Fibroblast of mammary gland (primary cell): ENCODE measurements at regions not wholly inside any gene's neighbourhood (a gene's known extent, or its start where the extent isn't known, plus 50 kb on each side); places are given as distances from the start of the nearest gene placed in this dataset.

Experiments
- DNase-seq: peaks from one replicate; pipeline ENCODE4 v3.0.0-alpha.2; 2010; ENCODE audit warnings: low read depth
- H3K4me3 ChIP-seq: 2 replicates; pipeline ENCODE4 v1.5.1; 2011; ENCODE audit warnings: low read depth, mild to moderate bottlenecking, low read length, moderate library complexity; ENCODE audit not compliant: control insufficient read depth
- TF ChIP-seq, protein P1 (sequence below): conservative IDR thresholded peaks from 2 replicates; pipeline ENCODE4 v1.5.1; 2011; ENCODE audit warnings: low read depth, low read length, inconsistent platforms; ENCODE audit not compliant: control insufficient read depth, insufficient read depth

DNA sequence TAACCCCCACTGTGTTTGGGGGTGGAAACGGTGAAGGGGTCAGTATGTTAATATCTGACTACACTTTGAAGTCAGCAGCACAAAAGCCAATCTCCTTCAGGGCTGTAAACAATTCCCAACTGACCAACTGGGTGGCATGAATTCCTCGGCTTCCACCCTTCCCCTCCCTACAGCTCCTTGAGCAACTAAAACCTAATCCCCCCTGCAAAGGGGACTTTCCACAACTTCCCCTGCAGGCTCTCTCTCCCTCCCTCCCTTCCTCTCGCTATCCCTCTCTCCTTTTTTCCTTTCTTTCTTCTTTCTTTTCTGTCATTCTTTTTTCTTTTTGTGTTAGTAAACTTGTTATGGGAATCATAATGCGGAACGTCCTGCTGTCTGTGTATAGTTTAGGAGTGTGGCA lies 65.1 kb upstream of the PTCH1 start:
- H3K4me3 ChIP-seq = no peak overlapping the region
- DNase-seq = no peak
- TF ChIP-seq, protein P1, sequence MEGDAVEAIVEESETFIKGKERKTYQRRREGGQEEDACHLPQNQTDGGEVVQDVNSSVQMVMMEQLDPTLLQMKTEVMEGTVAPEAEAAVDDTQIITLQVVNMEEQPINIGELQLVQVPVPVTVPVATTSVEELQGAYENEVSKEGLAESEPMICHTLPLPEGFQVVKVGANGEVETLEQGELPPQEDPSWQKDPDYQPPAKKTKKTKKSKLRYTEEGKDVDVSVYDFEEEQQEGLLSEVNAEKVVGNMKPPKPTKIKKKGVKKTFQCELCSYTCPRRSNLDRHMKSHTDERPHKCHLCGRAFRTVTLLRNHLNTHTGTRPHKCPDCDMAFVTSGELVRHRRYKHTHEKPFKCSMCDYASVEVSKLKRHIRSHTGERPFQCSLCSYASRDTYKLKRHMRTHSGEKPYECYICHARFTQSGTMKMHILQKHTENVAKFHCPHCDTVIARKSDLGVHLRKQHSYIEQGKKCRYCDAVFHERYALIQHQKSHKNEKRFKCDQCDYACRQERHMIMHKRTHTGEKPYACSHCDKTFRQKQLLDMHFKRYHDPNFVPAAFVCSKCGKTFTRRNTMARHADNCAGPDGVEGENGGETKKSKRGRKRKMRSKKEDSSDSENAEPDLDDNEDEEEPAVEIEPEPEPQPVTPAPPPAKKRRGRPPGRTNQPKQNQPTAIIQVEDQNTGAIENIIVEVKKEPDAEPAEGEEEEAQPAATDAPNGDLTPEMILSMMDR = no peak

DNA sequence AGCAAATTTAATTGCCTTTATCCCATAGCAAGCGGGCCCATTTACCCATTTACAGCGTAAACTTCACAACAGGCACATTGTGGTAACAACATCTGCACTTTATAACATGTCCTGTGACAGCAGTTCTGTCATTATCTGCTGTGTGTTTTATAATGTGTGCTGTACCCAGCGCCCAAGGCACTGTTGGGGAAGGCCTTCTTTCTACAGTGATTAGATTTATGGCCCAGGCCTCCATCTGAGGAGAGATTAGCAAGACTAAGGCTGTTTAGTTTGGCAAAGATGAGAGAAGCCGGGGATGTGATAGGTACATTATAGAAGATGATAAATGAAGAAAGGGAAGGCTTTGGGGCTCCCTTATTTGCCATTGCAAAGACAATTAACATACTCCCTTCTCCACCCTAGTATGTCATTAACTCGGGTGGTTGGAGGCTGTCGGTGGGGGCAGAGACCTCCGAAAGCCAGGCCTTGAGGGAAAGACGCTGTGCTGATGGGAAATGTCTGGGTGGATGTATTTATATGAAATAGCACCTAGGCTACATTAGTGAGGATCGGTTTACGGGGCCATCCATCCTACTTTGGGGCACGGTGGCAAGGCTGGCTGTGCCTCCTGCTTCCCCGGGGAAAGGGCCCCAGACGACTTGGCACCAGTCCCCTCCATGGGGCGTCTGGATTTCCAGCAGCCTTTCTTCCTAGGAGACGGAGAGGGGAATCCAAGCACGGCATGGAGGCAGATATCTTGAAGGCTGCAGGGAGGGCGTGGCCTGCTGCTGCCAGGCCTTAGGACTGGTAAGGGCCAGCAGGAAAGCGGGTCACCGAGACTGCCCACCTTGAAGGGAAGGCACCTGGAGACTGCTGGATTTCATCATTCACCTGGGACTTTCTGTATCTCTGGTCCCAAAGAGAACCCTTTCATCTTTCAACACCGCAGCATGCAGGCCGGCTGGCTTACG lies 64.3 kb upstream of the PTCH1 start:
- TF ChIP-seq, protein P1 = no peak
- DNase-seq = no peak
- H3K4me3 ChIP-seq = no peak overlapping the region

DNA sequence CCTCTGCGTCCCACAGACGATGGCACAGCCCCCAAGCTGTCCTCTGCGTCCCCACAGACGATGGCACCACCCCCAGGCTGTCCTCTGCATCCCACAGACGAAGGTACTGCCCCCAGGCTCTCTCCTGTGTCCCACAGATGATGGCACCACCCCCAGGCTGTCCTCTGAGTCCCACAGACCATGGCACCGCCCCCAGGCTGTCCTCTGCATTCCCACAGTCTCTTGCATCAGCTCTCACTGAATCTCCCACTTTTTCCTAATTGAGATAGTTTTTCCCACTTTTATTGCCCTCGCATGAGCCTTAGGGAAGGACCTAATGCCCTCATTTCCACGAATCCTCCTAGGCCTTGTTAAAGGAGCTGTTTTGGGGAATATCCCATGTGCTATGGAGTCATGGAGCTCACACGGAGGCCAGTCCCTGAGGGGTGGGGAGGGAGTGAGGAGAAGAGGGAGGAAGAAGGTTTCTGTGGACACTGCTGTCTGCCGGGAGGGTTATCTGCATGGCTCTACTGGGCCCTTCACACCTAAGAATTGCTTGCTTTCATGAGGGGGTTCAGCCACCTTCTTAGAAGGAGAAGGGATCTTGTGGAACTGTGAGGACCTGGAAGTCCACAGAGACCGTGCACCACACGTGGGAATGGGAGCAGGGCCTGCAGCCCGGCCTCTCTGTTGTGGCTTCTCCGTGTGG lies 58.2 kb upstream of the PTCH1 start:
- TF ChIP-seq, protein P1 = no peak
- no peak overlapping the region for H3K4me3 ChIP-seq
- no peak for DNase-seq

DNA sequence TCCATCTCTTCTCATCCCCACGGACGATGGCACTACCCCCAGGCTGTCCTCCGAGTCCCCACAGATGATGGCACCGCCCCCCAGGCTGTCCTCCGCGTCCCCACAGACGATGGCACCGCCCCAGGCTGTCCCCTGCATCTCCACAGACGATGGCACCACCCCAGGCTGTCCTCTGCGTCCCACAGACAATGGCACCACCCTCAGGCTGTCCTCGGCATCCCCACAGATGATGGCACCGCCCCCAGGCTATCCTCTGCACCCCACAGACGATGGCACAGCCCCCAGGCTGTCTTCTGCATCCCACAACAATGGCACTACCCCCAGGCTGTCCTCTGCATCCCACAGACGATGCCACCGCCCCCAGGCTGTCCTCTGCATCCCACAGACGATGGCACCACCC lies 57.4 kb upstream of the PTCH1 start:
- no peak overlapping the region for H3K4me3 ChIP-seq
- no peak for DNase-seq
- TF ChIP-seq, protein P1 = no peak

DNA sequence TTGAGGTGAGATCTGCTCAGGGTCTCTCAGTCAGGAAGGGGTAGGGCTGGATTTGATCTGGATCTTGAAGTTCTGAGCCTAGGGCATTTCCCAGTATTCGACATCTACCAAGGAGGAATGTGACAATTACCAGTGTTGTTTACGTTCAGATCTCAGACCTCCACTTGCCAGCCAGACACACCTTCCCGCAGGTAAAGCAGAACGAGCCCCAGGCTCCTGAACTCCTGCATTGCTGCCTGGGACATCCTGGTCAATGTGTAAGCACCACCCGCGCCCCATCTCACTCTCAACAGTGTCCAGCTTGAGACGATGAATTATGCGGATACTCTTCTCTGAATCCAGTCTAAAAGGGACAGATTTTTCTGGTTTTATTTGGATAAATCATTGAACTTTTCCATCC lies 56.7 kb upstream of the PTCH1 start:
- TF ChIP-seq, protein P1 = no peak
- H3K4me3 ChIP-seq = no peak overlapping the region
- DNase-seq = no peak

DNA sequence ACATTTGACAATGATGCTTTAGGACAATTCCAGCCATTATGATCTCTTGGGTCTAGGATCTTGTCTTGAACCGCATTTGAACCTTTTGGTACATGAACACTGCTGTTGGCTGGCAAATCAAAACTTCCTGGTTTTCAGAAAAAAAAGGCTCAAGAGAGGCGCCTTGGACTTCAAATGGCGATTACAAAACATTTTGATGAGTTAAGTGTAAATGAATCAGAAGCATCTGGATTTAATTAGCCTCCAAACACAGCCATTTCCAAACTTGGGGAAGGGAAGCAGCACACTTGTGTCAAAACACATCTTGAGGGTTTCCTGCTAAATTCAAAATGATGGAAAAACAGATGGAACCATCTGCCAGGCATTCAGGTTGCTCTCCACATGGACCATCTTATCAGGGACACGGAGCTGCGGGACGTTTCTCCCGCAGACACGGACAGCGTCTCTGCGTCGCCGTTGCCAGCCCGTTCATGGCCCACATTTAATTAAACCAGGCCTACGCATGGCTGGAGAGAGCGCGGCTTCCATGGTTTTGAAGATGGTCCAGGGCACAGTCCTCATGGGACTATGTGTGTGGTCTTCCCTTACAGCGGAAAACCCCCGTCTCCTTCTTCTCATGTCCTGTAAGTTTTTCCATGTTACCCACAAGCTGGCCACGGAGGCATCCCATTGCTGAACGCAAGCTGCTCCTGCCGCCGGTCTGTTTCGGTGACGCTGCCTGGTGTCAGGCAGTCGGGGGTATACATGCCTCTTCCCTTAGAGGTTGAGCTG lies 55.8 kb upstream of the PTCH1 start:
- H3K4me3 ChIP-seq = no peak overlapping the region
- TF ChIP-seq, protein P1 = no peak
- peak; percentile 80 for DNase-seq
